ENCODE measurements at regions not wholly inside any gene's neighbourhood (a gene's known extent, or its start where the extent isn't known, plus 50 kb on each side); places are given as distances from the start of the nearest gene placed in this dataset.

DNA sequence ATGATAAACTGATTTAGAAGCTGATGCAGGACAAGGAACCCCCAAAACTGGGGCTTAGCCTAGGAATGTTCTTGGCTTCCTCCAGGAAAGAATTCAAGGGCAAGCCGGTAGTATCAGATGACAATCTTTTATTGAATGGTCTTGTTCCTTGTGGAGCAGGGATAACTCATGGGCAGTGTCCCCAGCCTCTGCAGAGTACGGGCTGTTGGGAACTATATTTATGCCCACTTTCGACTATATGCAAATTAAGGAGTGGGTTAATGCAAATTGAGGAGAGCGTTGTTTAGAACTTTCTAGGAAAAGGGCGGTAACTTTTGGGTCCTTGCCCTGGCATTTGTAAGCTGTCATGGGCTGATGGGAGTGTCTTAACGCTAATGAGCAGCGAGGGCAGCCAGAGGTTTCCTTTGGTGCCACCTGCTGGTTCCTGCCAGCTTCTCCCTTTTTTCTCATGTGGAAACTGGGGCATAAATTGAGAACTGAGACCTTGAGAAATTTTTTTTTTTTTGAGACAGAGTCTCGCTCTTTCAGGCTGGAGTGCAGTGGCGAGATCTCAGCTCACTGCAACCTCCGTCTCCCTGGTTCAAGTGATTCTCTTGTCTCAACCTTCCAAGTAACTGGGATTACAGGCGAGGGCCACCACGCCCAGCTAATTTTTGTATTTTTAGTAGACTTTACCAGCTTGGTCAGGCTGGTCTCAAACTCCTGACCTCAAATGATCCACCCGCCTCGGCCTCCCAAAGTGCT is 79.4 kb upstream of the ABCC4 start:
- TF ChIP-seq, protein P1, sequence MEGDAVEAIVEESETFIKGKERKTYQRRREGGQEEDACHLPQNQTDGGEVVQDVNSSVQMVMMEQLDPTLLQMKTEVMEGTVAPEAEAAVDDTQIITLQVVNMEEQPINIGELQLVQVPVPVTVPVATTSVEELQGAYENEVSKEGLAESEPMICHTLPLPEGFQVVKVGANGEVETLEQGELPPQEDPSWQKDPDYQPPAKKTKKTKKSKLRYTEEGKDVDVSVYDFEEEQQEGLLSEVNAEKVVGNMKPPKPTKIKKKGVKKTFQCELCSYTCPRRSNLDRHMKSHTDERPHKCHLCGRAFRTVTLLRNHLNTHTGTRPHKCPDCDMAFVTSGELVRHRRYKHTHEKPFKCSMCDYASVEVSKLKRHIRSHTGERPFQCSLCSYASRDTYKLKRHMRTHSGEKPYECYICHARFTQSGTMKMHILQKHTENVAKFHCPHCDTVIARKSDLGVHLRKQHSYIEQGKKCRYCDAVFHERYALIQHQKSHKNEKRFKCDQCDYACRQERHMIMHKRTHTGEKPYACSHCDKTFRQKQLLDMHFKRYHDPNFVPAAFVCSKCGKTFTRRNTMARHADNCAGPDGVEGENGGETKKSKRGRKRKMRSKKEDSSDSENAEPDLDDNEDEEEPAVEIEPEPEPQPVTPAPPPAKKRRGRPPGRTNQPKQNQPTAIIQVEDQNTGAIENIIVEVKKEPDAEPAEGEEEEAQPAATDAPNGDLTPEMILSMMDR (IDR thresholded peaks at IDR 0.05; ENCODE audit: low read depth, low read length) = peak; percentile 86
- DNase-seq (ENCODE audit: extremely low read depth, low read depth) = peak; percentile 65

DNA sequence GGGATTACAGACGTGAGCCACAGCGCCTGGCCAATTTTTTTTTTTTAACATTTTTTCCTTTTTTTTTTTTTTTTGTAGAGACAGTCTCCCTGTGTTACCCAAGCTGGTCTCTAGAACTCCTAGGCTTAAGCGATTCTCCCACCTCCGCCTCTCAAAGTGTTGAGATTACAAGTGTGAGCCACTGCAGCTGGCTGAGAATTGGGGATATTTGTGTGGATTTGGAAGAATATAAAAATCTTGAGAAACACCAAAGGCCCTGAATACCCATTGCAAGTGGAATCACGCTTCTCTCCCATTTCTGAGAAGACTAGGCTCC is 79.9 kb upstream of the ABCC4 start:
- TF ChIP-seq, protein P1 (IDR thresholded peaks at IDR 0.05; ENCODE audit: low read depth, low read length) = no peak
- DNase-seq (ENCODE audit: extremely low read depth, low read depth) = no peak

DNA sequence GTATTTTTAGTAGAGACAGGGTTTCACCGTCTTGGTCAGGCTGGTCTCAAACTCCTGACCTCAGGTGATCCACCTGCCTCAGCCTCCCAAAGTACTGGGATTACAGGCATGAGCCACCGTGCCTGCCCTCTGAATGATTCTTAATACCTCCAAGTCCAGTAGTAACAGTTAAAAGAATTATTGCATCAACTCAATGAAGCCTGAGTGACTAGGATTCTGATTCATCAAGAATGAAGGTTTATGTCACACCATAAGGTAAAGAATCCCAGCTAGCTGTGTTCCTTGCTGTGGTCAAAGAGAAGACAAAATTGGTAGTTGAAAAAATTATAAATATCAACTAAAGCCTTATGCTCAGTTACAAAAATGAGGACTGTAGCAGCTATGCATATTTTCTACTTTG is 81.2 kb upstream of the ABCC4 start:
- TF ChIP-seq, protein P1 (IDR thresholded peaks at IDR 0.05; ENCODE audit: low read depth, low read length) = no peak
- no peak for DNase-seq (ENCODE audit: extremely low read depth, low read depth)

DNA sequence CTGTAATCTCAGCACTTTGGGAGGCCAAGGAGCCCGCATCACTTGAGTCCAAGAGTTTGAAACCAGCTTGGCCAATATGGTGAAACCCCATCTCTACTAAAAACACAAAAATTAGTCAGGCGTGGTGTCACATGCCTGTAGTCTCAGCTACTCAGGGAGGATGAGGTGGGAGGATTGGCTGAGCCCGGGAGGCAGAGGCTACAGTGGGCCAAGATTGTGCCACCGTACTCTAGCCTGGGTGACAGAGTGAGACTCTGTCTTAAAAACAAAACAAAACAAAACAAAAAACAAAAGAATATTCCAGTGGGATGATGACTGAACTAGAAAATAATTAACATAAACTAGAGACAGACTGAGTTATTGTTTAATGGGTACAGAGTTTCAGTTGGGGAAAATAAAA is 81.7 kb upstream of the ABCC4 start:
- TF ChIP-seq, protein P1 (IDR thresholded peaks at IDR 0.05; ENCODE audit: low read depth, low read length) = no peak
- DNase-seq (ENCODE audit: extremely low read depth, low read depth) = no peak

DNA sequence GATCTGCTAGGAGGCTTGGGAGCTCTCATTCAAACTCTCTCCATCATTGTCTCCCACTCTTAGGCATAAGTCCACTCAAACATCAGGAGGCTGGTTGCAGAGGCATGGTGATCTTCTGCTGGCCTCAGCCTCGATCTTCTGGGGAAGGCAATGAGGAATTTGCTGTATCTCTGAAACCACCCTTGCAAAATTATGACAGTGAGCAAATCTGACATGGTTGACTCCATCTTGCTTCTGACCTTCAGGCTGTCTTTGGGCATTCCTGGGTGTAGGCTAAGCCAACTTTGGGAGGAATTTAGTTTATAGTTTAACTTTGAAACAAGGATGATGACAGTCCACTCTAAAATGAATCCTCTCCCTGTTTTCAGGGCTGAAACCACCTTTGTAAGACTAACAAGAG is 84.1 kb upstream of the ABCC4 start:
- no peak for DNase-seq (ENCODE audit: extremely low read depth, low read depth)
- TF ChIP-seq, protein P1 (IDR thresholded peaks at IDR 0.05; ENCODE audit: low read depth, low read length) = no peak

DNA sequence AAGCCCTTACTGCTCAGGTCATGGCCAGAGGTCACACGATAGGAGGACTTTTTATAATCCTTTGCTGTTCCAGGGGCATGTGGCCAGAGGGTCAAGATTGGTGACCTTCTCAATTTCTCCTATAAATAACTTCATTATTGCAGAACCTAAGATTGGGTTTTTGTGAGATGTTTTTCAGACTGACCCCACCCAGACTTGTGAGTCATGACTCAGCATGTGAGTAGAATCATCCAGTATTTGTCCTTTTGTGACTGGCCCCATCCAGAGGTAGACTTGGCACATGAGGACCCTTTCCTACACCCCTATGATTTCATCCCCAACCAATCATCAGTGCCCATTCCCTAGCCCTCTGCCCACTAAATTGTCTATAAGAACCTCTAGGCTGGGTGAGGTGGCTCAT is 84.5 kb upstream of the ABCC4 start:
- no peak for DNase-seq (ENCODE audit: extremely low read depth, low read depth)
- TF ChIP-seq, protein P1 (IDR thresholded peaks at IDR 0.05; ENCODE audit: low read depth, low read length) = no peak

DNA sequence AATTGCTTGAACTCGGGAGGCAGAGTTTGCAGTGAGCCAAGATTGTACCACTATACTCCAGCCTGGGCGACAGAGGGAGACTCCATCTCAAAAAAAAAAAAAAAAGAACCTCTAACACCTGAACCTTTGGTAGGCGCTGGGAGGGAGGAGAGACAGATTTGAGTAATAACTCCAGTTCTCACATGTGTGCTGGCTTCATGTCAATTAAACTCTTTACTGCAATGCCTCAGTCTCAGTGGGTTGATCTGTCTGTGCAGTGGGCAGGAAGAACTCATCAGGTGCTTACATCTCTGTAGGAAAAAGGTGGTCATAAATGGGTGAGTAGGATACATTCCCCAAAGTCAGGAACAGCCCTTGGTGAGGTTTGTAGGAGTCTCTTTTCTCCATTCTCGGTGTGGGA is 85.1 kb upstream of the ABCC4 start:
- DNase-seq (ENCODE audit: extremely low read depth, low read depth) = no peak
- TF ChIP-seq, protein P1 (IDR thresholded peaks at IDR 0.05; ENCODE audit: low read depth, low read length) = no peak

Measured in AG09319 (cell line).